ENCODE measurements at regions not wholly inside any gene's neighbourhood (a gene's known extent, or its start where the extent isn't known, plus 50 kb on each side); places are given as distances from the start of the nearest gene placed in this dataset.

- no peak for DNase-seq
Measured at GRCh38 chr20:41939659-41940058, 321.5 kb upstream of the CHD6 start.

DNA sequence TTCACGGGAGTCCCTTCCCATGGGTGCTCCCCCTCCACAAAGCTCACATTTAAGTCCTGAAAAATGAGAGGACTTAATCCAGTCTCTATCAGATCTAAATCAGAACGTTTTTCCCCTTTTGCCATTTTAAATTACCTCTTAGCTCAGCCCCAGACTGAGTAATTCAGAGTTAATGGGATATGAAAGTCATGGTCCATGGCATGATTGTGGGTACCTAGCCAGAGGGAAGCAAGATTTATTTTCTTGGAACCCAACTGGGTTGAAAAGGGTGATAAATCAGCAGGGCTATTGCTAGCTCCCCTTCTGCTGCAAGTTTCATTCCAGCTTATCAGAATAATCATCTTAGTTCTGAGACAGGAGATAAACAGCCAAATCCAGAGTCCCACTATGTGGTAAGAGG is 320.2 kb upstream of the CHD6 start:
- no peak for DNase-seq

- DNase-seq, result no peak
Measured at GRCh38 chr20:41935259-41935791, 317.1 kb upstream of the CHD6 start.

DNA sequence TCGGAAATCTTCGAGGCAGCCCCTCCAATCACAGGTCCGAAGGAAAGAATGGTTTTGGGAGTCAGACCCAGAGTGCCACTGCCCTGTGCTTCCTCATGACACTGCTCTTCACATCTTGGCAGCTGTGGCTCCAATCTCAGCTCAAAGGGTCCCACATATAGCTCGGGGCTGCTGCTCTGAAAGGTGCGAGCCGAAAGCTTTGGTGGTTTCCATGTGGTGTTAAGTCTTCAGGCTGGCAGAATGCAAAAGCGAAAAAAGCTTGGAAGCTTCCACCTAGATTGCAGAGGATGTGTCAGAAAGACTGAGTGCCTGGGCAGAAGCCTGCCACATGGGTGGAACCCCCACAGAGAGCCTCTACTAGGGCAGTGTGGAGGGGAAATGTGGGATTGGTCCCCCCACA is 314.3 kb upstream of the CHD6 start:
- DNase-seq, result no peak

GRCh38 chr20:41927655-41928054 is 309.5 kb upstream of the CHD6 start:
- no peak for DNase-seq

GRCh38 chr20:41927189-41927588 is 309.0 kb upstream of the CHD6 start:
- DNase-seq, result no peak

- DNase-seq, result no peak
Measured at GRCh38 chr20:41925476-41925875, 307.3 kb upstream of the CHD6 start.

GRCh38 chr20:41923624-41924023 is 305.4 kb upstream of the CHD6 start:
- no peak for DNase-seq

DNA sequence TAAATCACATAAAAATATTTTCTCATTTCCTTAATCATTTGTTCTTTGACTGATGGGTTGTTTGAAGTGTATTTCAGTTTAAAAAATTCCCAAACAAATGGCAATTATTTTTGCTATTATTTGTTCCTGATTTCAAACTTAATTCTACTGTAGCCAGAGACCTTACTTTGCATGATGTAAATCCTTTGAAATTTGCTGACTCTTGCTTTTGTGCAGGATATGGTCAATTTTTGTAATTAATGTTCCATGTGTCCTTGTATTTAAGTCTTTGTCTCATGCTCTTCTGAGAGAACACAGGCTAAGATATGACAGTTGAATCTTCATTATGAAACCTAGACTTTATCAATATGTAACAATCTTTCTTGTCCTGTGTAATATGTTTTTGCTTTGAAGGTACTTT is 295.0 kb upstream of the CHD6 start:
- no peak for DNase-seq

DNA sequence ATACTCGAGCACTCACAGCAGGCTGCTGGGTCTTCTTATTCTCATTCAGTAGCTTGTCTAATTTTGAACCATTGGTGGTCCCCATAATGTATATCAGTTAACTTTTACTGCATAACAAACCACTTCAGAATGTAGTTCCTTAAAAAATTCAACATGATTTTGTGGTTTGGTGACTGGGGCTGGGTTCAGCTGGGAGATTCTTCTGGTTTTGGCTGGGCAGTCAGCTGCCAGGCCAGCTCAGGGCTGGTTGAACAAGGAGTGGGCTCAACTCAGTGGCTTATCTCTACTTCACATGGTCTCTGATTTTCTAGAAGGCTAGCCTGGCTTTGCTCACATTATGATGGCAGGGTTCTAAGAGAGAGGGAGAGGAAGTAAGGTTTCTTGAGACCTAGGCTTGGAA is 292.4 kb upstream of the CHD6 start:
- no peak for DNase-seq

- DNase-seq, result no peak
Measured at GRCh38 chr20:41905199-41905598, 287.0 kb upstream of the CHD6 start.

GRCh38 chr20:41903586-41903985 is 285.4 kb upstream of the CHD6 start:
- DNase-seq, result no peak

GRCh38 chr20:41902346-41902745 is 284.2 kb upstream of the CHD6 start:
- no peak for DNase-seq

GRCh38 chr20:41900201-41900691 is 282.1 kb upstream of the CHD6 start:
- no peak for DNase-seq

DNA sequence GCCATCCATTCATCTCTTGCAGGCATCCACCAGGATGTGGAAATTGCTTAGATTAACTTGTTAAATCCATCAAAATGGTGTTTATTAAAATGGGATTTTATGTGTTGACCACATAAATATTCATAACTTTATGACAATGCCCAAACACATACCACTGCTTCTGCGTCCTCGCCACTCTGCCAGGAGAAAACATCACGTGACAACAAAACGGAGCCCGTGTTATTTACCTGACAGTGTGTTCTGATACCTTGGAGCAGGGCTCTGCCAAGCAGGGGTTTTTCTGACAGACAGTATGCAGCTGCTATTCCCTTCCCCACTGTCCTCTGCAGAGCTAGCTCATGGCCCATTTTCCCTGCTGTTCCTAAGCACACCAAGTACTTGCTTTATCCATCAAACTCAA is 279.5 kb upstream of the CHD6 start:
- no peak for DNase-seq

DNA sequence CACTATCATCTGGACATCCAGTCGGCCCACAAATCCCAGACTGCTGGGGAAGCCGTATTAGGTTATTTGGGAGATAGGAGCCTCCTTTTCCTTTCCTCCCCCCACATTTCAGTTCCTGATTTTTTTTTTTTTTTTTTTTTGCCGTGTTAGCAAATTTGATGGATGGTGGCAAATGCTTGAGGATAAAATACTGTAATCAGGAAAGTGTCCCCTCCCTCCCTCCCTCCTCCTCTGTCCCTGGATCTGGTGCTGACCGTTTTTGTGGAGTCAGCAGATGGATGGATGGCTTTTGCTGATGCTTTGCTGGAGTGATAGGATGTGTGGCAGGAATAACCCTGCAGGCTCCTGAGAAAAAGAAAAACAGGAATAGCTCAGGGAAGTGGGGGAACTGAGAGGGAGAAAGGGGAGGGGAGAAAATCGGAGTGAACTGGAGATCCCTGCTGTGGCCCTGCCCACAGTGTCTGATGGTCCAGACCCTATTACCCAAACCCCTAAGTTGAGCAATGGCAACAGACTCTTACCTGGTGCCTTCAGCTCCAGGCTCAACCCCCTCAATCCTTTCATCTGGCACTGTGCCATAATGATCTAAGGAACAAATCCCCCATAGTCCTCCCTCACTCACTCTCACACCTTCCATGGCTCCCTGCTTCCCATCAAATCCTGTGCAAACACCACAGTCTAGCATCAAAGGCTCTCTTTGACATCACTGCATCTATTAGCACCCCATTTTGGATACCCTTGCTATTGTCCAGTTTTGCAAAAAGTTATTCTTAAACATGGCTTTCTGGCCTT is 277.3 kb upstream of the CHD6 start:
- no peak for DNase-seq

DNA sequence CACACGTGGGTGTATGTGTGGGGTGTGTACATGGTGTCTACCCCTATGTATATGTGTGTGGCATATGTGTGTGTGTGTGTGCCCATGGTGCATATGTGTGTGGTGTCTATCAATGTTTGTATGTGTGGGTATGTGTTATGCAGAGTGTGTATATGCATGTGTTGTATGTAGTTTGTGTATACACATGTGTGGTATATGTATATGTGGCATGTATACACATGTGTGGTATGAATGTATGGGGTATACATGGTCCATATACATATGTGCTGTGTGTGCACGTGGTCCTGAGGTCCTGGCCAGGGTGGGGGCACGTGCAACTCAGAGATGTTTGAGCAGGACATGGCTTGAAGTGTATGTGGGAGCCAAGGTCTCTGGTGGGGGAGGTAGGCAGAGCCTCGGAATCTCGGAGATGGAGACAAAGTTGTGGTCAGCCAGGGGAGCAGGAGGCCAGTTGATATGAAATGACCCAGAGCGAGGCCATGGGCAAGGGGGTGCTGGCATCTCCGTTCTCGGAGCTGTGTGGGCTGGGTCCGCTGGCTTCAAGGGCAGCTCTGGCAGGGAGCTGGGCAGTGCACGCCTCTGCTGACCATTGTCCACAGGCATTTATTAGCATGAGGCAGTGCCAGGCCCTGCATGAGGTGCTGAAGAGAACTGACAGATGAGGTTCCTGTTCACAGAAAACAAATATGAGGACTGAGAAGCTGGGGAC is 276.2 kb upstream of the CHD6 start:
- no peak for DNase-seq

DNA sequence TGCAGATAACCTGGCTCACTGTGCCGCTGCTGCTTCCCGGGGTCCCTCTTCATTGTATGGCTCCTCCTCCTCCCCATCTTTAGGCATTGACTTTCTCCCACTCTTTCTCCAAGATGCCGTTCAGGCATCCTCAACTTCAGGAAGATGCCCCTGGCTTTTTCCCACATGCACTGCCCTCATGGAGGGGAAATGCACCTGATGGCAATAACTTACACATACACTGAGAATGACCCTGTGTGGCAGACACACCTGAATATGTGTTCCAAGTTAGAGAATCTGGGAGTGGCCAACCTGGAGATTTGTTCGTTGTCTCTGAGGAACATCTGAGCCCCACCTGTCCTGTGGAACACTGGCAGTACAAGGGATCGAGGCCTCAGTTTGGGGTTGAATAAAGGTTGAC is 273.9 kb upstream of the CHD6 start:
- DNase-seq, result no peak

GRCh38 chr20:41889844-41890224 is 271.7 kb upstream of the CHD6 start:
- no peak for DNase-seq

DNA sequence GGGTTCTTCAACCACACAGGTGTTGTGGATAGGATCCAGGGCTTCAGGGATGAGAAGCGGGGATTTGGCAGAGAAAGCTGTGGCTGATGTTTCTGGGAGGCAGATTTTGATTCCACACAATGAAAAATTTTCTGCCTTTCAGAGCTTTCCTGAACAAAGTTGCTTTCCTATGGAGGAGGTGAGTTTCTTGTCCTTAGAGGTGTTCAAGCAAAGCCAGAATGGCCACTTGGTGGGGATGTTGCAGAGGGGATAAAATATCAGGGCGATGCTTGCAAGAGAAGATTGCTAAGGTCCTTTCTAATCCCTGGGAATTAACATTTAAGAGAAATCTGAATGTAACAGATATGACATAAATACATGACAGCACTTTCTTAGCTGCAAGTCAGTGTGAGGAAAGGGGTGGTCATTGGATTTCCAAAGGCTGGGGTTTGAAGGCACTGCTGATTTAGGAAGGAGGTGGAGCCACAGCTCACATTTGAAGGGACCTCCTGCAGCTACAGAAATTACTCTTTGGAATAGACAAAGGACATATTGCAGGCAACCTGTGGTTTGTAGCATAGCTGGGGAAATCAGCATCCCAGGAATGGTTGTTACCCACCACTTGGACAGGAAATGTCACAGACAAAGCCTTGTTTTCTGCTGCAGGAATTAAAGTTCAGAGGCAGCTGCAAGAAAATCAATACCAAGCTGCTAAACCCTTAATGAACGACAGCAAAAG is 271.1 kb upstream of the CHD6 start:
- no peak for DNase-seq

DNA sequence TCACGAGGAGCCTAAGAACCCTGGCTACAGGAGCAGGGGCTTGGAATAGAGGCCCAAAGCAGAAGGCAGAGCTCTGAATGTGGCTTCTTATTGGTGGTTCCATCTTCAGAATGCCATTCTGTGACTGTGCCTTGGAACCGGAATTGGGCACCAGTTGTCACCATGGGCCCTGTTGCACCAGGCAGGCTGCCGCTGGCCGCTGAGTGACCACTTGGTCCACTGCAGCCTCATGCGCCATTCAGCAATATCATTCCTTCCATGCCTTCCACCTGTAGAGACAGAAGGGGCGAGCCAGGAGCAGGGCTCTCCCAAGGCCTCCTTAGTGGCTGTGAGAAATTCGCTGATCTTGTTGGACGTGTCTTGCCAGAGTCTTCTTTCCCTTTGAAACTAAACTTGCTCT is 270.3 kb upstream of the CHD6 start:
- no peak for DNase-seq

- no peak for DNase-seq
Measured at GRCh38 chr20:41887500-41887899, 269.3 kb upstream of the CHD6 start.

- no peak for DNase-seq
Measured at GRCh38 chr20:41881466-41882046, 263.4 kb upstream of the CHD6 start.

Measured in NCI-H2081 (cell line).